HG03064 (cell line): ENCODE measurements at regions not wholly inside any gene's neighbourhood (a gene's known extent, or its start where the extent isn't known, plus 50 kb on each side); places are given as distances from the start of the nearest gene placed in this dataset.

Source experiments
- ATAC-seq: cut with Tn5 transposase; IDR thresholded peaks from one replicate; pipeline ENCODE4 v1.9.1; 2021; ENCODE audit warnings: low read depth; ENCODE audit not compliant: unreplicated experiment

- no peak for ATAC-seq
Measured at GRCh38 chr13:74084375-74084935, 49.7 kb downstream of the KLF12 start.

GRCh38 chr13:74082741-74083160, 51.5 kb downstream of the KLF12 start:
- ATAC-seq, result no peak

- ATAC-seq, result no peak
Measured at GRCh38 chr13:74080762-74081161, 53.4 kb downstream of the KLF12 start.

GRCh38 chr13:74077792-74078191, 56.4 kb downstream of the KLF12 start:
- ATAC-seq, result no peak

DNA sequence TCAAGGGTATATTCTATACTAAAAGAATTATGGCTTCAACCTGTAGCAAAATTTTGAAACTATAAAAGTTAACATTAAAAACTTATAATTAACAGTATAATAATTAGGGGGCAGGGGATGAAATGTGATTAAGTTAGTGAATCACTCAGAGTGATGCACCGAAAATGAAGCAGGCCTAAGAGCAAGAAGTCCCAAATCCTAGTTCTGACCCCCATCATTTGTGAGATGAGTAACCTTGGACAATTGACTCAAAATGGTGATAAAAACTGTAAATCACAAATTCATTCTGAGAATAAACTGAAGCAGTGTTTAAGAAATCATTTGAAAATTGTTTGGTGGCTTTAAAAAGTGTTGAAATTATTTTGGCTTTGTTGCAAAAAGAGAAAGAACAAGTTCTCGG, 56.8 kb downstream of the KLF12 start:
- no peak for ATAC-seq

- ATAC-seq, result no peak
Measured at GRCh38 chr13:74074723-74075122, 59.5 kb downstream of the KLF12 start.

GRCh38 chr13:74073274-74073673, 60.9 kb downstream of the KLF12 start:
- ATAC-seq, result no peak

GRCh38 chr13:74070513-74070912, 63.7 kb downstream of the KLF12 start:
- no peak for ATAC-seq

DNA sequence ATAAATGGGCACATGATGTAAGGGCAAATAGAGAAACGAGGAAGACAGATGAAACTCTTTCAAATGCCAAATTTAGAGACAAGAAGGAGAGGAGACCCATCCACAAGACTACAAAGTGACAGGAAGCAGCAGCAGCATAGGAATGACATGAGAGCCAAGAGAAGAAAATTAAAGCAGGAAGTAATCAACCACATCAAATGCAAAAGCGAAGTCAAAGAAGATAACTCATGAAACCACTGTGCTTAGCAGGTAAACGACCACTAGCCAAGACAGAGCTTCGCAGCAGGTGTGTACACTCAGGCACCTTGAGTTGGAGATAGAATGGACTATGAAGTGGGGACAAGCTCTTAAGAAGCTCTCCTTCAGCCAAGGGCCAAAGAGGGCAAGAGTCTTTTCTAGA, 64.1 kb downstream of the KLF12 start:
- no peak for ATAC-seq

- no peak for ATAC-seq
Measured at GRCh38 chr13:74068471-74068870, 65.7 kb downstream of the KLF12 start.

- no peak for ATAC-seq
Measured at GRCh38 chr13:74067818-74068217, 66.4 kb downstream of the KLF12 start.

GRCh38 chr13:74066937-74067336, 67.3 kb downstream of the KLF12 start:
- no peak for ATAC-seq

GRCh38 chr13:74064805-74065312, 69.3 kb downstream of the KLF12 start:
- ATAC-seq, result no peak

DNA sequence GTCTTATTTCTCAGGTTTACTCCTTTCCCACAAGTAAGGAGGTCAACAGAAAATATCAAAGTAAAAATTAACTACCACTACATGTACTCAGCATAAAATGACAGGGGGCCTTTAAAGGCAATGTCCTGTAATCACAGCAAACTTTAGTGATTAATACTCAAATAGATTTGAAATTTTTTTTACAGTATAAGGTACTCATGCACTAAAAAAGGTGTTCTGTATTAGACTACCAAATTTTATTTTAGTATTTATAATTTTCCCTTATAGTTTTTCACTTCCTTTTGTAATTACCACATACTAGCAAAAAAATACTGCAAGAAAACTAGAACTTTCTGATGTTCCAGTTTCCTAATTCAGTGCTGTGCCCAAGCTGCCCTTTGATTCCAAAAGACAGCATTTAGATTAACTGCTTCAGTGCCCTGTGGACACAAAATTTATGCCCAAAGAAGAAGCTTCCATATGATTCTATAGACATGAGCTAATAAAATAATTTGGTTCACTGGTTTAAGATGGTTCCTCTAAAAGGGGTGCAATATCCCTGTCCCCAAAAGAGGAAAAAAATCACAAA, 70.6 kb downstream of the KLF12 start:
- ATAC-seq, result no peak

GRCh38 chr13:74062933-74063332, 71.3 kb downstream of the KLF12 start:
- ATAC-seq, result peak; percentile 53

- ATAC-seq, result peak; percentile 85
Measured at GRCh38 chr13:74061926-74062595, 72.1 kb downstream of the KLF12 start.

GRCh38 chr13:74056801-74057542, 77.2 kb downstream of the KLF12 start:
- ATAC-seq, result no peak

DNA sequence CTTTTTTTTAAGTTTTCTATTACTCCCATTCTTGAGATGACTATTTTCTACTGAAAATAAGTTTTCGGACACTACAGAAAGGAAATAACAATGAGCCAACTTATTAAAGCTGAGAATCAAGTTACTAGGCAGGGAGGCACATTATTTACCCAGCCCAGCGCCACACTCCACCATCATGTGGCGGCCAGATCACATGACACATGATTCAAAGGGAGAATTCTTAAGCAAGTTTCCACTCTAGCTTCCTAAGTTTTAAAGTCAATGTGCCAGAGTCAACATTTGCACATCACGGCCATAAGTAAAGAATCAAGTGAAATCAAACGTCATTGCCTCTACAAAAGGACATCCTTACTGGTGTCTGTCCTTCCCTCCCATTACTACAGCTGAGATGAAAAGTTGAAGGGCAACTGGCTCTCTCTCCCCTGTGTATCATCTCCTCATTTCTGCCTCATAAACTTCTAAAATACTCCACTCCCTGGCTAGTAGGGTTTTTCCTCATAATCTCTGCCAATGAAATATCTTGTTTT, 81.7 kb downstream of the KLF12 start:
- no peak for ATAC-seq

- no peak for ATAC-seq
Measured at GRCh38 chr13:74048756-74049155, 85.4 kb downstream of the KLF12 start.

- ATAC-seq, result no peak
Measured at GRCh38 chr13:74047931-74048600, 86.1 kb downstream of the KLF12 start.

- ATAC-seq, result no peak
Measured at GRCh38 chr13:74046431-74046830, 87.8 kb downstream of the KLF12 start.
